GOT3 (cell line): ENCODE measurements at regions not wholly inside any gene's neighbourhood (a gene's known extent, or its start where the extent isn't known, plus 50 kb on each side); places are given as distances from the start of the nearest gene placed in this dataset.
"Not testable (repeated sequence)": the region's sequence is repeated elsewhere in the genome, so short reads cannot be mapped to it uniquely, and the experiment has no call there.

Source experiments
- DNase-seq: peaks from one replicate; lab custom pipeline; 2025; ENCODE audit warnings: mixed read lengths; lab: John Stamatoyannopoulos, UW

DNA sequence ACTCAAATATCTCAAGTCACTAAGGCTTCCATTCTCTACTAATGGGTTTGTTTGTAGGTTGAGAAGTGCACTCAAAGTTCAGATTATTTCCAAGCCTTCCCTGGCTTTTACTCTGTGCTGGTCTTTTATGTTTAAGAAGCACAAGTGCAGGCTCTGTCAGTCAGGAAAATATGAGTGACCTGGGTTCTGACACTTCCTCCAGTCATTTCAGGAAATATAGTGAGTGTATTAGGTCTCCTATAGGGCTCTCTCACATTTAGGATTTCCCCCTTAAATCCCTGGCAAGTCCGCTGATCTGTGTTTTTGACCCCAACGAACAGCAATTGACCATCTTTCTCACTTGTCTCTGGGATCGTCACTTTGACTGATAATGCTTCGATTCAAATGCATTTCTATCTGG, 210.2 kb downstream of the ARPP21 start:
- DNase-seq = no peak

DNA sequence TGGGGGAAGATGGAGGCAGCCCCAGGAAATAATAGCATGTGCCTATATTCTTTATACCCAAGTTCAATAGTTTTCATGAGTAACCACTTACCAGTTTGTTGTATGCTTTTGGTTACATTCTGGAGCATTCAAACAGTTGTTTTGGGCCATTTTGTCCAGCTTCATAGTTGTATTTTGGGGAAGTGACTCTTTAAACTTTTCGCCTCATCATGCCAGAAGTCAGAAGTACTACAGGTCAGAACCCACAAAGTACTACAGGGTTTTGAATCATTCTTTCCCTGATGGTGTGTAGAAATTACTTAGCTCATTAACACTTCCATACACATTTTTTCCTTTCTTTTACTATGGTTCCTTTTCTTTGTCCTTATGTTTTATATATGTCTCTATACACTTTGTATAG, 210.6 kb downstream of the ARPP21 start:
- no peak for DNase-seq

DNA sequence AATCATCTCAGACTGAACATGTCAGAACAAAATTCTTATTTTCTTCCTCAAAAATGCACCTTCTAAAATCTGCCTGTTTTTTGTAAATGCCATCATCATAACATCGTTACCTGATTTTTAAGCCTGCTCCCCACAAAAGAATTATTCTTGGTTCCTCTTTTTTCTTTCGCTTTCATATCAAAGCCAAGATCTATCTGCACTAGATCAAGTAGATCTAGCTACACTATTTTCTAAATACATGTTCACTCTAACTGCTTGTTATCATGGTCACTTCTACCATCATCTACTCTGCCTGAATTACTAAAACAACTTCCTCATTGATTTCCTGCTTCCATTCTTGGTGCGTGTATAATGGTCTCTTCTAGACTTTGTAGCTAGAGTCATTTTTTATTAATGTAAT, 217.7 kb downstream of the ARPP21 start:
- DNase-seq = no peak

DNA sequence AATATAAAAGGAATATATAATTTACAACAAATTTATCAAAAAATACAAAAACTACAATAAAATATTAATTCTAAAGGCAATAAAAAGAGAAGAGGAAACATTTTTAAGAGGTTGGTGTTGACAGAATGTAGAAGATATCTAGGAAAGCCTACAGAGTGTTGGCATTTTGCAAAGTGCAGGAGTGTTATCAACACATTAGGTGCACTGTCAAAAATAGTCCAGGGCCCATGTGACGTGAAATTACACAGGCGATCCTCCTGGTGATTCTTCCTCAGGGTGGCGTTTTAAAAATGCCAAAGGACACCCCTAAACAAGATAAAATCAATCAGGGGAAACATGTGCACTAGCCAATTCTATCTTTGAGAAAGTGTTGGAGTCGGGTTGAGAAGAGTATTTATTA, 222.7 kb downstream of the ARPP21 start:
- no peak for DNase-seq

DNA sequence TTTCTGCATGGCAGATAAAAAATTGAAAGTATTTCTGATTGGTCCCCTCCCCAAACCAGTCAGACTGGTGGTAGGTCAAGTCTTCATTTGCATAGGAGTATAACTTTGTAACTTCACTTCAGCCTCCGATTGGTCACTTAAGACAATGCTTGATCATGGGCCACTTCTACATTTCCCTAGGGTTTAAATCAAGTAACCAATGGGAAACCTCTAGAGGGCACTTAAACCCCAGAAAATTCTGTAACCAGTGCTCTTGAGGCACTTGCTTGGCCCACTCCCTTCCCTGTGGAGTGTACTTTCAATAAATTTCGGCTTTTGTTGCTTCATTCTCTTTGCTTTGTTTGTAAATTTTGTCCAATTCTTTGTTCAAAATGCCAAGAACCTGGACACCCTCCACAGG, 225.5 kb downstream of the ARPP21 start:
- no peak for DNase-seq

DNA sequence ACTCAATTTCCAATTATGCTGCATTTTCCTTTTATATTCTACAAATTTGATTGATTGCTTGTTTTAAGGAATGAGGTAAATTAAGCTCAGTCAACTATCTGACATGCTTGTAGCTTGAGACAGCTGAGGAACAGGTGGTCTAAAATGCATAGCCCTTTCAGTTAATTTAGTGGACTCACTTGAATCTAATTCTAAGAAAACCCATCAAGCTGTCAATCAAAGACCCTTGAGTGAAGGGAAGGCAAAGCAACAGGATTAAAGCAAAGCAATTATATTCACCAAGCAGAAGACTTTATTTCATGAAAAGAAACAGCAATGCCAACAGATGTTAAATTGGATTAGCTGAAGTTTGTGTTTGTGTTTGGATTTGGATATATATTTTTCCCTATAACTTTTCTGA, 228.5 kb downstream of the ARPP21 start:
- DNase-seq = no peak

DNA sequence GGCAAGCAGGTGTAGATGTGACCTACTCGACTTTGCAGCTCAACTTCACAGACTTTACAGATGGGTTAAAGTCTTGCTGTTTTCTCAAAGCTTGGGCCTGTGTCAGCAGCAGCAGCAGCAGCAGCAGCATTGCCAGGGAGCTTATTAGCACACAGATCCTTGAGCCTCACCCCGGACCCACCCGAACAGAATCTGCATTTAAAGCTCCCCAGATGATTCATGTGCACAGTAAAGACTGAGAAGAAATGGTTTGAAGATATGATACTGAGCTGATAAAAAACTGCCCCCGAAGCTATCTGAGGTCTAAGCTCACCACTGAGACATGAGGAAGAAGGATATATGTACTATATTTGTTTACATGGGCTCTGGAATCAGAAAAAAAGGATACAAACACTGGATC, 231.7 kb downstream of the ARPP21 start:
- no peak for DNase-seq

DNA sequence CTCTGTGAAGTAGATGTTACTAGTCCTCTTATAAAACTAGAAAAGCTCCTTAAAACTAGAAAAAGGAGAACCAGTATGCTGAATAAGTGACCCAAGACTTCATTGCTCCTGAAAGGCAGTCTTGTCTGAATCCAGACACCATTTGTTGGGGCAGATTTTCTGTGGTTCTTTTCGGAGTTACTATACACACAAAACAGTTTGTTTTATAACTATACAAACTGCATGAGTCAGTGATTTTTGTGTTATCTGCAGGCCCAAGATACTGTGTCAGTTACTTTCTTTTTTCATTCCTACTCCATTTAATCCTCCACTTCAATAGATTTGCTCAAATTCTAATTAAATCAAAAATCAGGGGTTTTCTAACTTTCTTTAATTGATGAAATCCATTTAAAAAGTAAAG, 244.6 kb downstream of the ARPP21 start:
- no peak for DNase-seq

DNA sequence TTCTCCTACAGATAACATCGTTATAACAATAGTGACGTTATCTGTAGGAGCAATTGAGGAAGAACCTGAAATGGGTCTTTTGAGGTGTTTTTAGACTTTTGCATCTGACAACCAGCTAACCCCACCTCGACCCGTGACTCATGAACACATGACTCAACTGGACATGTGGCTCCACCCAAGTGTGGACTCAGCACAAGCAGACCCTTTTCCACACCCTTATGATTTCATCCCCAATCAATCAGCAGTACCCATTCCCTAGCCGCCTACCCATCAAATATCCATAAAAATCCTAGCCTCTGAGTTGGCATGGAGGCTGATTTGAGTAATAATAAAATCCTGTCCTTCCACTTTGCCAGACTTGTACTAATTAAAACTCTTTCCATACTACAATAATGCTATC, 255.4 kb downstream of the ARPP21 start:
- no peak for DNase-seq

DNA sequence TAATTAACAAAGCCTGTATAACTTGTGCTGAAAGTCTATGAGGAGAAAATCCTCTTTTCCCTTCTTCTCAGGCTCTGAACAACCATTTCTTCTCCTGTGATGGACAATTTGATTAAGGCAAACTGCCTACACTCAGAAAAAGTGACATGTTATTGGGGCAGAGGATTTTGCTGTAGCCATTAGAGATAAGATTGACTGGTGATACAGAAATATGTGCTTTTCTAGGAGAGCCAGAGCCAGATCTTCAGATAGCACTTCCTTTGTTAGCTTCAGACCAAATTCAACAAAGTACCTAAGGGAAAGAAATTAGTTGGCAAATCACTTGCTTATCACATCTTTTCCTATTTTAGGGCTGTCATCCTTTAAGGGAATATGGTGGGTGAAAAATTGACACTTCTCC, 259.9 kb downstream of the ARPP21 start:
- no peak for DNase-seq

DNA sequence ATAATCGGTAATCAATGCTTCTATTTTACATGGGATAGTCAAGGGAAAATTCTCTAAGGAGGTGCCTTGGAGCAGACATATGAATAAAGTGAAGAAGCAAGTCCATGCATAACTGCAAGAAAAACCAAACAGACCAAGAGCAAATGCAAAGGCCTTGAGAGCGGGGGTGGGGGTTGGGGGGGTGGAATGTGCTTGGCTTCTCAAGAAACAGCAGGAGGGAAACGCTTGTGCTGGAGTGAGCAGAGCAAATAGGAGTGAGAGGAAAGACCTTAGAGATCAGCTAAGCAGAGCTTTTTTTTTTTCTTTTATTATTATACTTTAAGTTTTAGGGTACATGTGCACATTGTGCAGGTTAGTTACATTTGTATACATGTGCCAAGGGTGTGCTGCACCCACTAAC, 260.8 kb downstream of the ARPP21 start:
- DNase-seq = no peak

DNA sequence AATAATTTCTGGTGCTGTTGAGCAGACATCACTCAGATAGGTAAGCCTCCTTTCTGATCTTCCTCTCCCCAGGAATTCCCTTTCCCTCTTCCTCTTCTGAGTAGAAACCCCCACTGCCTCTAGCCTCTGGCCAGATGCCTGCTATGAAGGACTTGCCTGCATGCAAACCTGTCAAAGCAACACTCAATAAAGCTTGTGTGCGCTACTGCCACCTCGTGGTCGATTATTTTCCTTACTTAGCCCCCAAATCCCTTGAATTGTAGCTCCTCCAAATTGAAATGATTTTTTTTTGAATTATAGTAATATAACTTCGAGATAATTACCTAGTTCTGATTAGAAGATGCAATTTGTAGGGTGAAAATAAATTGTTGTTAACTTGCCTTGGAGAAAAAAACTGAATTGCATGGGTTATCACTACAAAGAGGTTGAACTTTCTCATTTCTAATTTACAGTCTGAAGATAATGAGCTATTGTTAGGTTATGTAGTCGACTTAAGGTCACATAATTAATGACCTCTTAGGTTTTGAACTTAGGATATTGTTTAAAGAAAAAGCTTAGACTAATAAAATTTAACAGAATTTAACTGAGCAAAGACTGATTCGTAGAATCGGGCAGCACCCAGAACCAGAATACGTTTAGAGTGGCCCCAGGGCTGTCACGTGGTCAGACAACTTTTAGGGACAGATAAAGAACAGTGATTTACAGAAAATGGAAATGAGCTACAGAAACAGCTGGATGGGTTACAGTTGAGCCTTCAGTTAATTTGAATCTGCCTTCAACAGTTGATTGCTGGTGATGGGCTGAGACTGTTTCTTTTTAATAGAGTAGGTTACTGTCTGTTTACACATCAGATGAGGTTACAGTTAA, 269.3 kb downstream of the ARPP21 start:
- no peak for DNase-seq

DNA sequence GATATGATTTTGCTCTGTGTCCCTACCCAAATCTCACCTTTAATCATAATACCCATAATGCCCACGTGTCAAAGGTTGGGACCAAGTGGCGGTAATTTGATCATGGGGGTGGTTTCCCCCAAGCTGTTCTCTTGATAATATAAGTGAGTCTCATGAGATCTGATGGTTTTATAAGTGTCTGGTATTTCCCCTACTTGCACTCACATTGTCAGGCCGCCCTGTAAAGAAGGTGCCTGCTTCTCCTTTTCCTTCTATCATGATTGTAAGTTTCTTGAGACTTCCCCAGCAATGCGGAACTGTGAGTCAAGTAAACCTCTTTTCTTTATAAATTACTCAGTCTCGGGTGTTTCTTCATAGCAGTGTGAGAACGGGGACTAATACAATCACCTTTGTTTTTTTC, 279.8 kb downstream of the ARPP21 start:
- DNase-seq = no peak

DNA sequence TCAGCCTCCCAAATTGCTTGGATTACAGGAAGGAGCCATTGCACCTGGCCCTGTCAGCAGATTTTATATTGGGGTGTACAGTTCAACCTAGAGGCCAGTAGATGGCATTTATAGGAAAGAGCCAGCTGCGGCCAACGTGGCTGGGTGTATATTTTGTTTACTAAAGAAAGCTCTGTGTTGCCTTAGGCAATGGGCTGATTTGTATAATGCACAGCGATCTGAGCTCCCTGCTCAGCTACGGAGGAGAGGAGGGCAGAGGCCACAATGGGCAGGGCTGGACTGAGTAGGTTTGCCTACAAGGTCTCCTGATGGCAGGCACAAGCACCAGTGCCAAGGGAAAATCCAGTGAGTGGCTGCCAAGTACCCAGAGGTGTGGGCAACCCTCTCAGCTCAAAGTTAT, 282.4 kb downstream of the ARPP21 start:
- DNase-seq = no peak

DNA sequence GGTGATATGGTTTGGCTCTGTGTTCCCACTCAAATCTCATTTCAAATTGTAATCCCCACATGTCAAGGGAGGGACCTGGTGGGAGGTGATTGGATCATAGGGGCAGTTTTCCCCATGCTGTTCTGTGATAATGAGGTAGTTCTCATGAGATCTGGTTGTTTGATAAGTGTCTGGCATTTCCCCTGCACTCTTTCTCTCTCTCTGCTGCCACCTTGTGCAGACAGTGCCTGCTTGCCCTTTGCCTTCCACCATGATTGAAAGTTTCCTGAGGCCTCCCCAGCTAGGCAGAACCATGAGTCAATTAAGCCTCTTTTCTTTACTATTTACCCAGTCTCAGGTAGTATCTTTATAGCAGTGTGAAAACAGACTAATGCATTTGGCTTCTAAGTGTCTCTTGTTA, 284.7 kb downstream of the ARPP21 start:
- not testable (repeated sequence) for DNase-seq

DNA sequence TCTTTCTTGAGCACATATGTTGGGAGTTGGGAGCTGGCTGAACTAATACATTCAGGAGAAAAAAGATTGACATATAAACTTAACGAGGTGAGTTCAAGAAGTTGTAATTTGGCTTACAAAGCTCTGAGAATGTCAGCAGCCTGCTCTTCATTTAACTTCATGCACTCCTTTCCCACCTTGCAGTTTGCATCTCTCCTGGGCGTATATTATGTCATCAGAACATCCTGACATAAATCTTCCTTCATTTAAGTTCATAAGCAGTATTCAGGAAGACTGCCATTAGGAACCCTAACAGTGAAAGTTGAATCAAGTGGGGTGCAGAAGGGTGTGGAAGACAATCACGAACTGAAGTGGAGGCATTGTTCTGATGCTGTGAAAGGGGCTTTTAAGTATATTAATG, 288.1 kb downstream of the ARPP21 start:
- no peak for DNase-seq

DNA sequence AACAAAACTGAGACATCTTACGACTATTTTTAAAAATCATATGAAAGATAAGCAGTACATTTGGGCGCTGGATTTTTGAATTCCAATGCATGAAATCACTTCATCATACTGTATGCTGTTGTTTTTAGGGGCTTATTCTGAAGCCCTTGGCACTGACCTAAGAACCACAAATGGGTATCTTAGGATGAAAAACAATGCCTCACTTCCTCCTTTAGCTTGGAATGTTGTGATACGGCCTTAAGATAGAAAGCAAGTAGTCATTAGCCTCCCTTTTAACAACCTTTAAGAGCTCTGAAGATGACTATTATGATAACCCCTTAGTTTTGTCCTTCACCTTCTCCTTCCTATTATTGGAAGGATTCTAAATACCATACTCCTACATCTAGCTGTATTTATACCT, 289.8 kb downstream of the ARPP21 start:
- DNase-seq = no peak

DNA sequence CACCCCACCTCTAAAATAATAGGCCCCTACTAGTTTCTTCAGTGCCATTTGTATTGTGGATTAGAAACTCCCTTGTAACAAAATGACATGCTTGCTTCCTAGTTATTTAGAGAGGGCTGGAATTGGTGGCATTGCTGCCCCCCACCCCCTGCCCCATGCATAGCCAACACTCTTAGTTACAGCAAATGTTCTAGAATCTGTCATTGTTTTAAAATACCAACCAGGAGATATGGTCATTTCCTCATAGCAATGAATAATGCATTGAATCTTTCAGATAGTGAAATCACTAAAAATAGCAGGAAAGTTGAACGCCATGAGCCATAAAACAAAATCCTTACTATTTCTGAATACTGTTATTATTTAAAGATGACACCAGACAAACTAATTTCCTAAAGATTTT, 292.5 kb downstream of the ARPP21 start:
- DNase-seq = no peak

DNA sequence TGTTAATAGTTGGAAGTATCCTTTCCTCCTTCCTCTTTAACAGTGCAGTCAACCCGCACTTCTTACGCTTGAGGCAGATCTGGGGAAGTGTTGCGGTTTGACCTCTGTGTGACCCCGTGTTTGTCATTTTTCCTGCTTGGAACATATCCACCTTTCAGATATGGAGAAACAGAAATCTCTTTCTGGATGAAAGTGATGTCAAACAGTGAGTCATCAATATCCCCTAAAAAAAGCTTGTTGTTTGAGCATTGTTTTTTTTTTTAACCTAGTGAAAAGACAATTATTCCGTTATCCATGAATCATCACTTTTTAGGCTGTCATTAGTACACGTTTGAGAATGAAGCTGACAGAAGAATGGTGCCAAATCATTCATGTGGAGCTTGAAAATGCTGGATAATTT, 293.7 kb downstream of the ARPP21 start:
- peak; percentile 40 for DNase-seq

DNA sequence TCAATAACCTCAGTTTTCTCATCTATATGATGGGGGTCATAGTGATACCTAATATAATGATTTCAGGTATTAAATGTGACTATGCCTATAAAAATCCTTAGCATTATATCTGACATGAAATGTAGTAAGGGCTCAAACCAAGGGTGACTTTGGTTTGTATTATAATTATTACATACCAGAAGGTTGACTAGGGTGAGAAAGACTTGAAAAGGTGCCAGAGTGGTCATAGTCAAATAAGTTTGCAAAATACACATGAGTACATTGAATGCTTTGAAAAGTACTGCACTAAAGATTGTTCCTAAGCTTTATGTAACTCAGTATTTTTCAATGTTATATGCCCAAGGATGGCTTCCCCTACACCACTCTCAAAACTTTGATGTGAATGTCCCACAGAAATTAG, 297.2 kb downstream of the ARPP21 start:
- DNase-seq = no peak

DNA sequence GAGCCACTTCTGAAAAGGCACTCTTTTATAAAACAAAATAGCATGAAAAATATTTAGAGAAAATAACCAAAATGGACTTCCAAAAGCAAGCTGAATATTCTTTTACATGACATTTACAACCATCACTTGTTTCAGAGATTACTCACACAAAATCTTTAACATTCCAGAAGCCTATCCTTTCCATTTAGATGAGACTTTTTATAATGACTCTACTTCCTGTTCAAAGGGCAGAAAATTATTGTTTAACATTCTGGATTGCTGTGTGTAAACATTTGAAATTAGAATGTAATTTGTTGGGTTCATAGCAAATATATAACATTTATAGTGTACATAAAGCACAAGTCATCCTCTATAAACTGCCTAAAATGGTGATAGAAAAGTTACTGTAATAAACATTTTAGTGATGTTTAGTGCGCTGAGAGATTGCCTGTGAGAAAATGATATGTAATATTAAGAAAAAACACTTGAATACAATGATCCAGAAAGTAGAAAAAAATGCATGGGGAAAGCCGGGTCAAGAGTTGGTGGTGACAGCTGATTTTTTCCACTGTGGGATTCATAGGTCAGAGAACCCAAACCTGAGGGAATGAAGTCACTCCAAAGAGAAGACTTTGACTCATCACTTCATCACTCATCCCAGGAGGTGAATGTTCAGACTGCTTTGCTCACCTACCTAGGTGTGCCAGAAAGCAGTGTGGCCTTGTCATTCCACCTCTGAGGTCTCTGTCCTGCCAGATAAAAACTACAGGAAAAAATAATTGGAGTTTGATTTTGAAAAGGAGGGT, 305.8 kb downstream of the ARPP21 start:
- DNase-seq = no peak

DNA sequence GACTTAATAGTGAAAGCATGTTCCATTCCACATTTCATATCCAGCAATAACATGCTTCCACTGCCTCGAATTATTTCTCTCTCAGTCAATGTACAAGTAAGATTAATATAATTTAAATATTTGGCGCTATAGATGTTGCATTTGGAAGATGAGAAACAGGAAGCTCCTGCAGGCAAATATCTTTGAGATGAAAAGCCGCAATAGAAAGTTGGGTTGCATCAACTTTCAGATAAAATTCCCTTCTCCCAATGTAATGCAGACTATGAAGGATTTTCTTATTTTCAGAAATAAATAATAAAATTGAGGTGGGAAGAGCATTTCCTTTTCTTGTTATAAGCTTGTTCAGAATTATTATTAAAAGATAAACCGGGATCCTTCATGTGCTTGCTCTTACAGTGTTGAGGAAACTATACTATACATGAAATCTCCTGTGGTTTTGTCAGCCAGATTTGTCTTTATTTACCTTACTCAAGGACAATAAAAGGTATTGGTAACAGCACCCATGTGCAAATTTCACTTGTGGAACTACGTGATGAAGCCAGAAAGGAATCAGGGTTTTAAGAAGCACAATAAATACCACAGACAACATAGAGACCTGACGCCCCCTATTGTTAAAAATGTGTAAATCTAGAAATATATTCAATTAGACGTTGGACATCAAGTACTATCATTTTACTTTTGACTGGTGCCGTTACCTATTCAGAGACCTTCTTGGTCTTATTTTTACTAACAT, 307.0 kb downstream of the ARPP21 start:
- DNase-seq = no peak
